H9 (cell line): ENCODE measurements at regions not wholly inside any gene's neighbourhood (a gene's known extent, or its start where the extent isn't known, plus 50 kb on each side); places are given as distances from the start of the nearest gene placed in this dataset.

Experiments used
- DNase-seq: peaks from one replicate; pipeline ENCODE4 v3.0.0-alpha.2; 2017
- H2AFZ ChIP-seq: one replicate; pipeline ENCODE4 v1.6.1; 2013; ENCODE audit warnings: mild to moderate bottlenecking, low read length, control low read depth, moderate library complexity
- H2AK5ac ChIP-seq: 2 replicates; pipeline ENCODE4 v1.6.1; 2013; ENCODE audit warnings: low read length, control low read depth, mixed read lengths; ENCODE audit not compliant: insufficient read length
- H2BK120ac ChIP-seq: one replicate; pipeline ENCODE4 v1.6.1; 2013; ENCODE audit warnings: low read depth, mild to moderate bottlenecking, low read length, control low read depth, inconsistent platforms; ENCODE audit not compliant: poor library complexity, severe bottlenecking
- H2BK12ac ChIP-seq: 2 replicates; pipeline ENCODE4 v1.6.1; 2013; ENCODE audit warnings: low read length, control low read depth, mixed read lengths, low read depth; ENCODE audit not compliant: insufficient read length
- H2BK15ac ChIP-seq: 2 replicates; pipeline ENCODE4 v1.6.1; 2013; ENCODE audit warnings: low read depth, low read length, control low read depth
- H2BK20ac ChIP-seq: one replicate; pipeline ENCODE4 v1.6.1; 2013; ENCODE audit warnings: low read depth, mild to moderate bottlenecking, low read length, control low read depth, inconsistent platforms; ENCODE audit not compliant: poor library complexity, severe bottlenecking
- H2BK5ac ChIP-seq: 2 replicates; pipeline ENCODE4 v1.6.1; 2013; ENCODE audit warnings: low read length, control low read depth, mixed read lengths; ENCODE audit not compliant: insufficient read length
- H3K14ac ChIP-seq: 2 replicates; pipeline ENCODE4 v1.6.1; 2013; ENCODE audit warnings: low read length, control low read depth; ENCODE audit not compliant: insufficient read depth
- H3K18ac ChIP-seq: 2 replicates; pipeline ENCODE4 v1.6.1; 2013; ENCODE audit warnings: low read depth, mild to moderate bottlenecking, mixed read lengths, low read length, control low read depth; ENCODE audit not compliant: insufficient read length
- H3K23ac ChIP-seq: 2 replicates; pipeline ENCODE4 v1.6.1; 2013; ENCODE audit warnings: low read length, control low read depth, mixed read lengths, low read depth; ENCODE audit not compliant: insufficient read length
- H3K23me2 ChIP-seq: 2 replicates; pipeline ENCODE4 v1.6.1; 2013; ENCODE audit warnings: low read depth, mild to moderate bottlenecking, mixed read lengths, low read length, control low read depth; ENCODE audit not compliant: insufficient read length, poor library complexity, severe bottlenecking
- H3K27ac ChIP-seq: 2 replicates; pipeline ENCODE4 v1.5.1; 2013; ENCODE audit warnings: low read length, control low read depth, mixed read lengths, low read depth; ENCODE audit not compliant: insufficient read length
- H3K27me3 ChIP-seq: 2 replicates; pipeline ENCODE4 v1.6.1; 2013; ENCODE audit warnings: low read length, control low read depth, inconsistent platforms; ENCODE audit not compliant: insufficient read depth
- H3K4ac ChIP-seq: 2 replicates; pipeline ENCODE4 v1.6.1; 2013; ENCODE audit warnings: low read depth, mild to moderate bottlenecking, control low read depth, inconsistent platforms, low read length, moderate library complexity
- H3K4me1 ChIP-seq: 2 replicates; pipeline ENCODE4 v1.6.1; 2013; ENCODE audit warnings: low read length, control low read depth, inconsistent platforms; ENCODE audit not compliant: insufficient read depth
- H3K4me2 ChIP-seq: 2 replicates; pipeline ENCODE4 v1.6.1; 2013; ENCODE audit warnings: low read length, control low read depth, mixed read lengths; ENCODE audit not compliant: insufficient read length, insufficient read depth
- H3K56ac ChIP-seq: 2 replicates; pipeline ENCODE4 v1.6.1; 2013; ENCODE audit warnings: low read depth, mild to moderate bottlenecking, mixed read lengths, low read length, control low read depth; ENCODE audit not compliant: insufficient read length
- H3K79me1 ChIP-seq: 2 replicates; pipeline ENCODE4 v1.6.1; 2013; ENCODE audit warnings: low read depth, mild to moderate bottlenecking, moderate library complexity, low read length, control low read depth, inconsistent platforms; ENCODE audit not compliant: insufficient read depth, poor library complexity, severe bottlenecking
- H3K79me2 ChIP-seq: 2 replicates; pipeline ENCODE4 v1.6.1; 2013; ENCODE audit warnings: low read length, control low read depth, inconsistent platforms; ENCODE audit not compliant: insufficient read depth
- H3K9ac ChIP-seq: 2 replicates; pipeline ENCODE4 v1.6.1; 2013; ENCODE audit warnings: low read length, control low read depth, mixed read lengths; ENCODE audit not compliant: insufficient read length; ENCODE audit errors: extremely low read depth
- H3K9me3 ChIP-seq: one replicate; pipeline ENCODE4 v1.6.1; 2013; ENCODE audit warnings: low read depth, low read length, inconsistent platforms; ENCODE audit not compliant: control insufficient read depth
- H3T11ph ChIP-seq: one replicate; pipeline ENCODE4 v1.6.1; 2013; ENCODE audit warnings: mild to moderate bottlenecking, low read length, control low read depth, inconsistent platforms
- H4K20me1 ChIP-seq: one replicate; pipeline ENCODE4 v1.6.1; 2013; ENCODE audit not compliant: control insufficient read depth, insufficient read length, insufficient read depth
- H4K5ac ChIP-seq: 2 replicates; pipeline ENCODE4 v1.6.1; 2013; ENCODE audit warnings: low read depth, mild to moderate bottlenecking, mixed read lengths, low read length, control low read depth; ENCODE audit not compliant: insufficient read length
- H4K8ac ChIP-seq: replicated peaks from 2 replicates; pipeline ENCODE4 v1.6.1; 2013; ENCODE audit warnings: low read length, control low read depth, mixed read lengths, low read depth; ENCODE audit not compliant: insufficient read length
- H4K91ac ChIP-seq: 2 replicates; pipeline ENCODE4 v1.6.1; 2013; ENCODE audit warnings: low read depth, mild to moderate bottlenecking, moderate library complexity, mixed read lengths, low read length, control low read depth; ENCODE audit not compliant: insufficient read length
- H3K27ac Mint-ChIP-seq, 3 experiments: 2 replicates in 2 of 3; 3 replicates in 1 of 3; pipeline ENCODE4 v1.8.0; 2020 to 2021; ENCODE audit warnings: mixed read lengths in 3 of 3, mild to moderate bottlenecking in 1 of 3, moderate library complexity in 1 of 3
- H3K27me3 Mint-ChIP-seq: 2 replicates; pipeline ENCODE4 v1.8.0; 2021; ENCODE audit warnings: low read depth, mild to moderate bottlenecking, moderate library complexity, mixed read lengths
- H3K36me3 Mint-ChIP-seq, 3 experiments: 2 replicates in 2 of 3; 3 replicates in 1 of 3; pipeline ENCODE4 v1.8.0; 2020 to 2021; ENCODE audit warnings: low read depth in 3 of 3, mixed read lengths in 3 of 3; ENCODE audit not compliant: insufficient read depth in 1 of 3
- H3K4me1 Mint-ChIP-seq, 2 experiments: 2 replicates each; pipeline ENCODE4 v1.8.0; 2020; ENCODE audit warnings: mixed read lengths in 2 of 2
- H3K4me3 Mint-ChIP-seq, 2 experiments: 2 replicates in 1 of 2; 3 replicates in 1 of 2; pipeline ENCODE4 v1.8.0; 2020 to 2021; ENCODE audit warnings: mild to moderate bottlenecking in 2 of 2, mixed read lengths in 2 of 2, moderate library complexity in 1 of 2
- H3K9me3 Mint-ChIP-seq, 2 experiments: 2 replicates in 1 of 2; 3 replicates in 1 of 2; pipeline ENCODE4 v1.8.0; 2020; ENCODE audit warnings: mild to moderate bottlenecking in 2 of 2, mixed read lengths in 2 of 2, moderate library complexity in 1 of 2
- CTCF ChIP-seq: fragments of 200-600 bp; sonication (generic); conservative IDR thresholded peaks from 3 replicates; pipeline ENCODE4 v1.8.0; 2021; ENCODE audit warnings: antibody characterized with exemption, mild to moderate bottlenecking
- WGBS: extraction: QIAGEN DNeasy Blood & Tissue Kit; methylation state at CpG from one replicate; pipeline ENCODE4 v1.1.7; 2013; ENCODE audit warnings: missing lambda C conversion rate, low lambda C conversion rate, mixed read lengths; ENCODE audit not compliant: insufficient read length; ENCODE audit errors: extremely low coverage; 5-methylcytosine and 5-hydroxymethylcytosine counted together

GRCh38 chr2:67792681-67793091, 270.1 kb downstream of the C1D start:
- Histone ChIP-seq H4K91ac (no peak overlapping the region), H2BK120ac (no peak overlapping the region), H4K5ac (no peak overlapping the region), H3K9ac (no peak overlapping the region), H3K14ac (no peak overlapping the region), H2BK12ac (no peak overlapping the region), H3K4me2 (no peak overlapping the region), H3K27ac (no peak overlapping the region), H2AK5ac (no peak overlapping the region), H3K4ac (no peak overlapping the region), H3K79me2 (no peaks in the 10 kb centered on the region), H3K18ac (no peak overlapping the region), H3K27me3 (no peaks in the 10 kb centered on the region), H3K9me3 (no peaks in the 10 kb centered on the region), H3K4me1 (no peaks in the 10 kb centered on the region), H3K23me2 (no peaks in the 10 kb centered on the region), H2BK5ac (no peak overlapping the region), H3T11ph (no peak overlapping the region), H2BK15ac (no peak overlapping the region), H3K23ac (no peak overlapping the region), H4K8ac (no peak overlapping the region), H4K20me1 (no peaks in the 10 kb centered on the region), H2BK20ac (no peak overlapping the region), H3K56ac (no peak overlapping the region), H2AFZ (no peak overlapping the region), H3K79me1 (no peaks in the 10 kb centered on the region)
- no peak overlapping the region for H3K27ac Mint-ChIP-seq
- no peak for DNase-seq
- H3K36me3 Mint-ChIP-seq = no peaks in the 10 kb centered on the region
- no peak overlapping the region for H3K4me3 Mint-ChIP-seq
- H3K27me3 Mint-ChIP-seq = peaks cover 2% of the 10 kb centered on the region; the same call in 1 of the 2 replicates
- WGBS = no CpG with 5 or more reads among the region's 8 CpGs
- TF ChIP-seq CTCF = no peak
- H3K9me3 Mint-ChIP-seq = no peaks in the 10 kb centered on the region
- 0 out of 4 replicates have a peak, but pooled peaks cover 0 to 2% of the 10 kb centered on the region in 2 experiments for H3K4me1 Mint-ChIP-seq
